ENCODE measurements at regions not wholly inside any gene's neighbourhood (a gene's known extent, or its start where the extent isn't known, plus 50 kb on each side); places are given as distances from the start of the nearest gene placed in this dataset.

DNA sequence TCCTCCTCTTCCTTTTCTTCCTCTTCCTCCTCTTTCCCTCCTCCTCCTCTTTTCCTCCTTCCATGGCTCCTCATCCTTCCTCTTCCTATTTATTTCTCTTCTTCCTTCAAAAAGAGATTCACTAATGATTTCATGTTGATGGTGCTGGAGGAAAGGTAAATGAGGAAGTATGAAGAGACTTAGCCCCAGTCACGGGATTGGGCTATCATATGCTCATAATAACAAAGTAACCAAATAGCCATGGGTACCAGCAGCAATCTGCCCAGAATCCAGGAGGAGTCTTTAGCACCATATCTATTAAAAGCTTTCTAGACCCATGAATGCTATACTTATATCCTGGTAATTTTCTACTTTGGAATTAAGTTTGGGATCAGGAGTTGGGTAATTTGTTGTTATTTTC lies 910.9 kb upstream of the MAP3K7 start:
- Mint-ChIP-seq H3K36me3 (ENCODE audit: unreplicated experiment) (no peaks in the 10 kb centered on the region), H3K27ac (ENCODE audit: unreplicated experiment) (no peak overlapping the region), H3K27me3 (ENCODE audit: unreplicated experiment) (no peaks in the 10 kb centered on the region), H3K9me3 (ENCODE audit: unreplicated experiment) (no peaks in the 10 kb centered on the region), H3K4me1 (ENCODE audit: low read depth, unreplicated experiment) (peaks cover 8% of the 10 kb centered on the region), H3K4me3 (ENCODE audit: unreplicated experiment) (no peak overlapping the region)
- TF ChIP-seq, protein P1, sequence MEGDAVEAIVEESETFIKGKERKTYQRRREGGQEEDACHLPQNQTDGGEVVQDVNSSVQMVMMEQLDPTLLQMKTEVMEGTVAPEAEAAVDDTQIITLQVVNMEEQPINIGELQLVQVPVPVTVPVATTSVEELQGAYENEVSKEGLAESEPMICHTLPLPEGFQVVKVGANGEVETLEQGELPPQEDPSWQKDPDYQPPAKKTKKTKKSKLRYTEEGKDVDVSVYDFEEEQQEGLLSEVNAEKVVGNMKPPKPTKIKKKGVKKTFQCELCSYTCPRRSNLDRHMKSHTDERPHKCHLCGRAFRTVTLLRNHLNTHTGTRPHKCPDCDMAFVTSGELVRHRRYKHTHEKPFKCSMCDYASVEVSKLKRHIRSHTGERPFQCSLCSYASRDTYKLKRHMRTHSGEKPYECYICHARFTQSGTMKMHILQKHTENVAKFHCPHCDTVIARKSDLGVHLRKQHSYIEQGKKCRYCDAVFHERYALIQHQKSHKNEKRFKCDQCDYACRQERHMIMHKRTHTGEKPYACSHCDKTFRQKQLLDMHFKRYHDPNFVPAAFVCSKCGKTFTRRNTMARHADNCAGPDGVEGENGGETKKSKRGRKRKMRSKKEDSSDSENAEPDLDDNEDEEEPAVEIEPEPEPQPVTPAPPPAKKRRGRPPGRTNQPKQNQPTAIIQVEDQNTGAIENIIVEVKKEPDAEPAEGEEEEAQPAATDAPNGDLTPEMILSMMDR (IDR thresholded peaks at IDR 0.05; ENCODE audit: partially characterized antibody, unreplicated experiment) = no peak
- no peak for DNase-seq

DNA sequence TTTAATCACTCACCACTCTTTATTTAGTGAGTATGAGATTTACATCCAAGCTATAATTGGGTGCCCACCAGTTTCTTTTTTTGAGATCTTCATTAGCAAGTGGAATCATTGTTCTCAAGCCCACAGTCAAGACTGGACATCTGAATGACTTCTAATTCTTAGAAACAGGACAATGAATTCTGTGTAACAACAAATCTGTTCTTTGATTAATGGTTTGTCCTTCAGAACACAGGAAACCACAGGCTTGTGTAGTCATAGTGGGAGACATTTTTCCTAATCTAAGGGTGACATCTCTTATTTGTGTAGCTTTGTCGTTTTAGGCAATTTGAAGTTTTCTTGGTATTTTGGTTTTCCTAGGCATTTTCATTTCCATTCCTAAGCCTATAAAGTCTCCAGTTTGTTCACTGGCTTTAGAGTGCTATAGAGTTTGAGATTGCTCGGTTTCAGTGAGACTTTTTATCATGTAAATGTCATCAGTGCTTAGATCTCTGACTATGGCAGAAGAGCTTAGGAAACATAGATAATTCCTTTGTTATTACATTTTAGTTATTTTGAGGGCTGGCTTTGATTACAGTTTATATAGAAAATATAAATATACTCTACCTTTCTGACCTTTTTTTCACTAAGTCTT lies 903.9 kb upstream of the MAP3K7 start:
- H3K4me1 Mint-ChIP-seq (ENCODE audit: low read depth, unreplicated experiment) = peaks cover 5% of the 10 kb centered on the region
- no peak overlapping the region for H3K4me3 Mint-ChIP-seq (ENCODE audit: unreplicated experiment)
- no peaks in the 10 kb centered on the region for H3K27me3 Mint-ChIP-seq (ENCODE audit: unreplicated experiment)
- DNase-seq = no peak
- H3K9me3 Mint-ChIP-seq (ENCODE audit: unreplicated experiment) = no peaks in the 10 kb centered on the region
- H3K36me3 Mint-ChIP-seq (ENCODE audit: unreplicated experiment) = no peaks in the 10 kb centered on the region
- TF ChIP-seq, protein P1 (IDR thresholded peaks at IDR 0.05; ENCODE audit: partially characterized antibody, unreplicated experiment) = no peak
- no peak overlapping the region for H3K27ac Mint-ChIP-seq (ENCODE audit: unreplicated experiment)

DNA sequence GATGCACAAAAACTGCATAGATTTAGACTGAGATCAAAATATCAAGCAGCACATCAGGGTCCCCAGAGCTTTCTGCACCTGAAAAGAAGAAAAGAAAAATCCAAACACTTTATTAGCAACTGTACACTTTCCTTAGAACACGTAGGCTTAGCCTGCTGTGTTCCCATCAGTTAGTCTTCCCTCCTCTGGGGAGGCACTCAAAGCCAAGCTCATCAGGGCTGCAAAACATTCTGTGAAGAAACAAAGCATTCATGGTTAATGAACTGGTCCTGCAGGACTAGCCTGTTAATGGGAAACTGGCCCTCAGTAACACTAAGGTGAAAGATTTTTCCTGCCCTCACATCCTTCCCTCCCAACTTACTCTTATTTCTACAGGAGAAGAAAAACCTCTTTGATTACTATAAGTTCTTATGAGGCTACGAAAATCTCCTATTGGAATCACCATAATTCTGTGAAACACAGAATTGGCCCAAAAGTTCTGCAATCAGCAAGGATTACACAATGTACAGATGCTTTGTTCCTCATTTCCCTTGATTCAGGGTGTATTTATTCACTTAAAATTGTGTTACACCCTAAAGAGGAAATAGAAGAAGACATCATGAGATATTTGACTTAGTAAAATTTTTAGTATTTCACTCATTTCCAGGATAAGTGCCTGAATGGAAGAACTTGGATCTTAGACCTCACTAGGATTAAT lies 901.0 kb upstream of the MAP3K7 start:
- no peaks in the 10 kb centered on the region for H3K27me3 Mint-ChIP-seq (ENCODE audit: unreplicated experiment)
- TF ChIP-seq, protein P1 (IDR thresholded peaks at IDR 0.05; ENCODE audit: partially characterized antibody, unreplicated experiment) = no peak

DNA sequence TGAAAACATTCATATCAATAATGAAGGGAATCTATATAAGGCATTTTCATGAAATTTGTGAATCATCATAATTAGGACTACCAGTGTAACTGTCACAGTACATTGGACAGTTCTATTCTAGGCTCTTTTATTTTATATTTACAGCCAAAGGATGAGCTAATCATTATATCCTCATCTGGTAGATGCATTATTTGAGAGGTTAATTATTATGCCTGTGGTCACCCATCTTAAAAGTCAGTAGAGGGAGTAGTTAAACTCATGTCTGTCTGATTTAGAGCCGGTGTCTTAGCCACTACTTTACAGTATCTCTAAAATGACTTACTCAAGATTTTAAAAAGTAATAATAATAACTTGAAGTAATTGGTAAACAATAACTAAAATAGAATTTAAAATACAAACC lies 899.3 kb upstream of the MAP3K7 start:
- TF ChIP-seq, protein P1 (IDR thresholded peaks at IDR 0.05; ENCODE audit: partially characterized antibody, unreplicated experiment) = no peak
- H3K36me3 Mint-ChIP-seq (ENCODE audit: unreplicated experiment) = no peaks in the 10 kb centered on the region
- H3K9me3 Mint-ChIP-seq (ENCODE audit: unreplicated experiment) = no peaks in the 10 kb centered on the region
- H3K27me3 Mint-ChIP-seq (ENCODE audit: unreplicated experiment) = no peaks in the 10 kb centered on the region
- H3K4me3 Mint-ChIP-seq (ENCODE audit: unreplicated experiment) = no peak overlapping the region
- H3K27ac Mint-ChIP-seq (ENCODE audit: unreplicated experiment) = no peak overlapping the region
- no peak for DNase-seq
- peaks cover 5% of the 10 kb centered on the region for H3K4me1 Mint-ChIP-seq (ENCODE audit: low read depth, unreplicated experiment)

More for the DNA sequence above, 901.0 kb upstream of the MAP3K7 start:
- Mint-ChIP-seq H3K27ac (ENCODE audit: unreplicated experiment) (no peak overlapping the region), H3K9me3 (ENCODE audit: unreplicated experiment) (no peaks in the 10 kb centered on the region), H3K4me3 (ENCODE audit: unreplicated experiment) (no peak overlapping the region), H3K36me3 (ENCODE audit: unreplicated experiment) (no peaks in the 10 kb centered on the region), H3K4me1 (ENCODE audit: low read depth, unreplicated experiment) (peaks cover 5% of the 10 kb centered on the region)
- no peak for DNase-seq

DNA sequence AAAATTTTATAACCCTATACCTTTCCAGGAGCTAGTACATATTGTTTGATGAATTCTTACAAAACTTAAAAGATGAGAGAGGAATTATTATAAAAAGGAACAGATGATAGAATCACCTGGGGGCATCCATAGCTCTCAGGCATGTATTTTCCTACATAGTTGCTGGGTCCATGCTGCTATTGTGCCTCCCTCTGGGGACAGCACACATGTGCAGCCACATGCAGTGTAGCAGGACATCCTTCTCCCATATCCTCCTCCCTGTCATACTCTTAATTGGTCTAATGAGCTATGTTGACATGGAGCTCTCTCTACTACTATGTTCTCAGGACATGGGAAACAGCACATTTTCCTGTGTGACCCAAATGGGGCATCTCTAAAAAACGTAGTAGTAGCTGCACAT lies 898.2 kb upstream of the MAP3K7 start:
- no peak for DNase-seq
- H3K36me3 Mint-ChIP-seq (ENCODE audit: unreplicated experiment) = no peaks in the 10 kb centered on the region
- no peaks in the 10 kb centered on the region for H3K9me3 Mint-ChIP-seq (ENCODE audit: unreplicated experiment)
- H3K4me1 Mint-ChIP-seq (ENCODE audit: low read depth, unreplicated experiment) = peaks cover 5% of the 10 kb centered on the region
- H3K4me3 Mint-ChIP-seq (ENCODE audit: unreplicated experiment) = no peak overlapping the region
- TF ChIP-seq, protein P1 (IDR thresholded peaks at IDR 0.05; ENCODE audit: partially characterized antibody, unreplicated experiment) = no peak
- H3K27ac Mint-ChIP-seq (ENCODE audit: unreplicated experiment) = no peak overlapping the region
- no peaks in the 10 kb centered on the region for H3K27me3 Mint-ChIP-seq (ENCODE audit: unreplicated experiment)

Data from glutamatergic neuron (in vitro differentiated cells).